Suprapubic skin (tissue), 4 donors: ENCODE measurements at regions not wholly inside any gene's neighbourhood (a gene's known extent, or its start where the extent isn't known, plus 50 kb on each side); places are given as distances from the start of the nearest gene placed in this dataset.

Experiments
- DNase-seq, 2 donors: peaks; one replicate each; pipeline ENCODE4 v3.0.0-alpha.2; 2019; ENCODE audit warnings: low spot score in 2 of 2
- H3K27ac ChIP-seq: fragments of 200-600 bp; sonication (generic); one replicate; pipeline ENCODE4 v1.5.1; 2019
- H3K27me3 ChIP-seq: fragments of 200-600 bp; sonication (generic); one replicate; pipeline ENCODE4 v1.5.1; 2019
- H3K36me3 ChIP-seq: fragments of 200-600 bp; sonication (generic); one replicate; pipeline ENCODE4 v1.5.1; 2019
- H3K4me1 ChIP-seq: fragments of 200-600 bp; sonication (generic); one replicate; pipeline ENCODE4 v1.5.1; 2019
- H3K4me3 ChIP-seq: fragments of 200-600 bp; sonication (generic); one replicate; pipeline ENCODE4 v1.5.1; 2019; ENCODE audit warnings: mild to moderate bottlenecking
- H3K9me3 ChIP-seq: fragments of 200-600 bp; sonication (generic); one replicate; pipeline ENCODE4 v1.5.1; 2019
- CTCF ChIP-seq, 2 donors: fragments of 200-600 bp in 1 of 2; fragments of 450-650 bp in 1 of 2; sonication (generic) in 1 of 2; IDR thresholded peaks; one replicate each; pipeline ENCODE4 v1.5.1; 2016 to 2019; ENCODE audit warnings: antibody characterized with exemption in 2 of 2, mild to moderate bottlenecking in 1 of 2, moderate library complexity in 1 of 2
- EP300 ChIP-seq: sonication (generic); formaldehyde crosslinking; IDR thresholded peaks from one replicate; pipeline ENCODE4 v1.6.1; 2017; ENCODE audit warnings: antibody characterized with exemption
- POLR2A ChIP-seq, 2 donors: fragments of 450-650 bp; IDR thresholded peaks; one replicate each; pipeline ENCODE4 v1.6.1; 2017; ENCODE audit warnings: antibody characterized with exemption in 2 of 2, mild to moderate bottlenecking in 2 of 2, moderate library complexity in 2 of 2
- POLR2AphosphoS5 ChIP-seq, 3 donors: sonication (generic); formaldehyde crosslinking; IDR thresholded peaks; one replicate each; pipeline ENCODE4 v1.6.1; 2017; ENCODE audit warnings: antibody characterized with exemption in 3 of 3
- WGBS: methylation state at CpG from one replicate; pipeline ENCODE4 v1.1.5; 2018; 5-methylcytosine and 5-hydroxymethylcytosine counted together

GRCh38 chr3:106683953-106684620 is 693.2 kb upstream of the CCDC54 start:
- no peak overlapping the region for H3K27ac ChIP-seq
- H3K4me1 ChIP-seq, result no peaks in the 10 kb centered on the region
- H3K4me3 ChIP-seq, result no peak overlapping the region
- H3K9me3 ChIP-seq, result no peaks in the 10 kb centered on the region
- TF ChIP-seq POLR2AphosphoS5 (IDR thresholded peaks at IDR 0.05) (no peak), CTCF (IDR thresholded peaks at IDR 0.05) (no peak), POLR2A (IDR thresholded peaks at IDR 0.05) (no peak), EP300 (no peak)
- H3K27me3 ChIP-seq, result no peaks in the 10 kb centered on the region
- no peaks in the 10 kb centered on the region for H3K36me3 ChIP-seq
- DNase-seq, result no peak

DNA sequence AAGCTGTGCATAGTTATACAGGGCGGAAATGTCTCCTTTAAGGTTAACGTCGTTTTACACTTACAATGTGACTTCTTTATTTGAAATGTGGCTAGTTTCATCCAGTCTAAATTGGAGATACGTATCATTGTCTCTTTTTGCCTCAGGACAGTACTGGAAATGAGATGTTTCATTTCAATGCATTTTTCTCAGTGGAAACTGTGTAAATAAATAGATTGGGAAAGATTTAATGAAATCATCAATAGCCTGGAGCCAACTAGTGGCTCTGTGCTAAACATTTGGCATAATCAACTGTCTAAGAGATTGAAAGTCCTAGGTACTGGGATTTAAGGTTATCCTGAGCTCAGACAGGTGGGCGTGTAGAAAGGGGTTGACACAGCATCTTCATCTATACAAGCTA is 691.5 kb upstream of the CCDC54 start:
- 71% methylated on average over 5 of the region's 5 CpGs for WGBS
- Histone ChIP-seq H3K4me1 (no peaks in the 10 kb centered on the region), H3K27ac (no peak overlapping the region), H3K27me3 (no peaks in the 10 kb centered on the region), H3K9me3 (no peaks in the 10 kb centered on the region), H3K36me3 (no peaks in the 10 kb centered on the region), H3K4me3 (no peak overlapping the region)
- no peak for TF ChIP-seq EP300
- no peak for TF ChIP-seq POLR2AphosphoS5 (IDR thresholded peaks at IDR 0.05)
- no peak for TF ChIP-seq POLR2A (IDR thresholded peaks at IDR 0.05)
- no peak for TF ChIP-seq CTCF (IDR thresholded peaks at IDR 0.05)
- DNase-seq, result no peak

DNA sequence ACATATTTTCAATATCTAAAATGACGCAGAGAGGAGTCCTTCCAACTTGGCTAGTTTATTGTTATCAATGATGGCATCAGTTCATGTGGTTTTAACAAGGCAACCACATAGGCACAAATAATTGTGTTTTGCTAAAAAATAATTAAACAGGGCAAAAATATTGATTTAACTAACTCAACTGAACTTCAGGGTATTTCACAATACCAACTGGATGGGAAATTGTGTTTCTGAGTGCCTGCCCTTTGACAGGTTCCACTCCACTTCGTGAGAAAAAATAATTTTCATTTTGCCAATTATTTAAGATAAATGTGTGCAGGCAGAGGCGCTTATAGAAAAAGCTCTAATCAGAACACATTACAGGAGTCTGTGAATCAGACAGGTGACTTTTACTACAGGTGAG is 689.3 kb upstream of the CCDC54 start:
- 89% methylated on average over 3 of the region's 3 CpGs for WGBS
- Histone ChIP-seq H3K36me3 (no peaks in the 10 kb centered on the region), H3K27me3 (no peaks in the 10 kb centered on the region), H3K9me3 (no peaks in the 10 kb centered on the region), H3K4me3 (no peak overlapping the region), H3K27ac (no peak overlapping the region), H3K4me1 (no peaks in the 10 kb centered on the region)
- DNase-seq, result no peak
- TF ChIP-seq POLR2AphosphoS5 (IDR thresholded peaks at IDR 0.05), result no peak
- TF ChIP-seq CTCF (IDR thresholded peaks at IDR 0.05), result no peak
- TF ChIP-seq POLR2A (IDR thresholded peaks at IDR 0.05), result no peak
- no peak for TF ChIP-seq EP300

GRCh38 chr3:106688464-106688863 is 688.8 kb upstream of the CCDC54 start:
- Histone ChIP-seq H3K36me3 (no peaks in the 10 kb centered on the region), H3K4me3 (no peak overlapping the region), H3K4me1 (no peaks in the 10 kb centered on the region), H3K27ac (no peak overlapping the region), H3K9me3 (no peaks in the 10 kb centered on the region), H3K27me3 (no peaks in the 10 kb centered on the region)
- DNase-seq, result peak in 1 of 2 donors; percentile 60
- TF ChIP-seq POLR2AphosphoS5 (IDR thresholded peaks at IDR 0.05), result no peak
- TF ChIP-seq EP300, result no peak
- no peak for TF ChIP-seq CTCF (IDR thresholded peaks at IDR 0.05)
- no peak for TF ChIP-seq POLR2A (IDR thresholded peaks at IDR 0.05)
- WGBS, result 40% methylated on average over 2 of the region's 2 CpGs

DNA sequence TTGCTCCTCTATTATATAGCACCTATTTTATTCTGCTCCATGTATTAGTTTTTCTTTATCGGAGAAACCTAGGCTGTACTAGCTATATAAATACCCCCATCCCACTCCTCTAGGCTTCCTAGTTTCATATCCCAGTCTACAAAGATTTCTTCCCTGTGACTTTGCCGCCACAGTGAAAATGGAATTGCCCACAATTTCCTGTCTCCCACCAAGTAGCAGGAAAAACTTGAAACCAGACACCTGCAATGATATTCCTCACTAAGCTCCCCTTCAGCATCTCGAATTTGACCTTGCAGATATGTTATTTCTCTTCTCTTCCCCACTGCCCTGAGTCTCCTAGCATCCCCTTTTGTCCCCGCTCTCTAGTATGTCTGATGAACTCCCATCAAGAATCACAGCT is 685.8 kb upstream of the CCDC54 start:
- no peak for DNase-seq
- no peaks in the 10 kb centered on the region for H3K36me3 ChIP-seq
- TF ChIP-seq EP300 (no peak), CTCF (IDR thresholded peaks at IDR 0.05) (no peak), POLR2AphosphoS5 (IDR thresholded peaks at IDR 0.05) (no peak), POLR2A (IDR thresholded peaks at IDR 0.05) (no peak)
- H3K27me3 ChIP-seq, result no peaks in the 10 kb centered on the region
- H3K4me3 ChIP-seq, result no peak overlapping the region
- no peaks in the 10 kb centered on the region for H3K9me3 ChIP-seq
- no peak overlapping the region for H3K27ac ChIP-seq
- no peaks in the 10 kb centered on the region for H3K4me1 ChIP-seq
- WGBS, result 78% methylated on average over 4 of the region's 4 CpGs
